ENCODE measurements at regions not wholly inside any gene's neighbourhood (a gene's known extent, or its start where the extent isn't known, plus 50 kb on each side); places are given as distances from the start of the nearest gene placed in this dataset.

GRCh38 chr7:17140406-17140805, 158.0 kb upstream of the AHR start:
- POLR2A ChIA-PET, result interaction anchor here (1.2 kb wide), 1 partner anchor 158 kb away, joined by 7 read pairs; the partner anchor contains the start of gene AHR
- Histone ChIP-seq H3K4me1 (ENCODE audit: control insufficient read depth in 1 of 2, insufficient read depth in 2 of 2, low read length in 2 of 2) (peaks cover 0 to 5% of the 10 kb centered on the region in 2 experiments; a peak in 1 of 4 replicates), H3K9me2 (ENCODE audit: insufficient read depth) (no peaks in the 10 kb centered on the region), H3K36me3 (ENCODE audit: control insufficient read depth in 1 of 2, insufficient read depth in 2 of 2, low read length in 2 of 2) (no peaks in the 10 kb centered on the region), H2AFZ (ENCODE audit: low read depth, low read length, poor library complexity, severe bottlenecking) (no peak overlapping the region), H3K4me2 (ENCODE audit: low read length) (no peak overlapping the region), H4K20me1 (ENCODE audit: insufficient read depth) (no peaks in the 10 kb centered on the region), H3K27me3 (ENCODE audit: insufficient read depth, low read length) (no peaks in the 10 kb centered on the region), H3K27ac (ENCODE audit: low read depth, low read length) (no peak overlapping the region), H3K9ac (ENCODE audit: low read length) (no peak overlapping the region), H3K79me2 (ENCODE audit: insufficient read depth, low read length) (no peaks in the 10 kb centered on the region), H3K9me3 (ENCODE audit: control insufficient read depth in 1 of 2, insufficient read depth in 1 of 2, low read depth in 1 of 2, low read length in 2 of 2) (no peaks in the 10 kb centered on the region), H3K4me3 (replicated peaks in 1 of 2; ENCODE audit: low read depth in 1 of 2, low read length in 2 of 2) (no peak overlapping the region)
- DNase-seq (ENCODE audit: low read depth, low spot score) (no peak), ATAC-seq (no peak)
- CTCF ChIA-PET, result no interaction called here
- no TSS peak for BruUV-seq (replicated peaks)
- intact Hi-C loops (cut with micrococcal nuclease), result no loop called here
- TF ChIP-seq REST (IDR thresholded peaks at IDR 0.05; ENCODE audit: low read depth) (no peak), CEBPB (IDR thresholded peaks at IDR 0.05; ENCODE audit: low read depth) (0 out of 2 replicates have a peak, but pooled peaks have one; percentile 10)
- RAD21 ChIA-PET (ENCODE audit: low non-redundant PET in 1 of 2, low total read pairs in 2 of 2, uncharacterized antibody in 2 of 2, unreplicated experiment in 2 of 2), result no interaction called here

GRCh38 chr7:17142831-17143541, 155.5 kb upstream of the AHR start:
- ChIA-PET RAD21 (ENCODE audit: low non-redundant PET in 1 of 2, low total read pairs in 2 of 2, uncharacterized antibody in 2 of 2, unreplicated experiment in 2 of 2) (no interaction called here), POLR2A (interaction anchor here (1.6 kb wide), 1 partner anchor 155 kb away, joined by 3 read pairs; no protein-coding TSS in a partner anchor), CTCF (no interaction called here)
- H3K9me3 ChIP-seq (ENCODE audit: control insufficient read depth in 1 of 2, insufficient read depth in 1 of 2, low read depth in 1 of 2, low read length in 2 of 2), result no peaks in the 10 kb centered on the region
- no peak for DNase-seq (ENCODE audit: low read depth, low spot score)
- H3K4me3 ChIP-seq (replicated peaks in 1 of 2; ENCODE audit: low read depth in 1 of 2, low read length in 2 of 2), result no peak overlapping the region
- TF ChIP-seq FOSL1 (IDR thresholded peaks at IDR 0.05; ENCODE audit: low read depth) (no peak), YY1 (IDR thresholded peaks at IDR 0.05; ENCODE audit: extremely low read depth, insufficient replicate concordance, low read depth, low read length) (no peak), CBX3 (IDR thresholded peaks at IDR 0.05; ENCODE audit: low read depth) (no peak), SIN3A (IDR thresholded peaks at IDR 0.05; ENCODE audit: low read depth) (no peak), EZH2phosphoT487 (IDR thresholded peaks at IDR 0.05; ENCODE audit: borderline replicate concordance) (no peak), REST (IDR thresholded peaks at IDR 0.05; ENCODE audit: low read depth) (no peak)
- no peaks in the 10 kb centered on the region for H3K27me3 ChIP-seq (ENCODE audit: insufficient read depth, low read length)
- peak overlapping the region; percentile 29 for H3K4me2 ChIP-seq (ENCODE audit: low read length)
- no peaks in the 10 kb centered on the region for H3K79me2 ChIP-seq (ENCODE audit: insufficient read depth, low read length)
- no peak overlapping the region for H3K9ac ChIP-seq (ENCODE audit: low read length)
- ATAC-seq, result no peak
- BruUV-seq (replicated peaks), result no TSS peak
- no peak overlapping the region for H2AFZ ChIP-seq (ENCODE audit: low read depth, low read length, poor library complexity, severe bottlenecking)
- H3K4me1 ChIP-seq (ENCODE audit: control insufficient read depth in 1 of 2, insufficient read depth in 2 of 2, low read length in 2 of 2), result peaks cover 0 to 5% of the 10 kb centered on the region in 2 experiments; a peak in 1 of 4 replicates
- no peak overlapping the region for H3K27ac ChIP-seq (ENCODE audit: low read depth, low read length)
- no peaks in the 10 kb centered on the region for H3K36me3 ChIP-seq (ENCODE audit: control insufficient read depth in 1 of 2, insufficient read depth in 2 of 2, low read length in 2 of 2)
- intact Hi-C loops (cut with micrococcal nuclease), result no loop called here
- no peaks in the 10 kb centered on the region for H4K20me1 ChIP-seq (ENCODE audit: insufficient read depth)
- H3K9me2 ChIP-seq (ENCODE audit: insufficient read depth), result no peaks in the 10 kb centered on the region

Measured in HCT116 (cell line).